GM23338 (cell line): ENCODE measurements at regions not wholly inside any gene's neighbourhood (a gene's known extent, or its start where the extent isn't known, plus 50 kb on each side); places are given as distances from the start of the nearest gene placed in this dataset.

Experiments
- ATAC-seq: fragments of 200-7000 bp; cut with Tn5 transposase; 3 replicates; pipeline ENCODE4 v1.9.1; 2020
- DNase-seq: peaks from one replicate; pipeline ENCODE4 v3.0.0-alpha.2; 2015; ENCODE audit warnings: low spot score
- H2AFZ ChIP-seq: fragments of 200-600 bp; sonication (generic); 2 replicates; pipeline ENCODE4 v1.8.0; 2016; ENCODE audit warnings: antibody characterized with exemption, mild to moderate bottlenecking, moderate library complexity
- H3F3A ChIP-seq: fragments of 200-600 bp; sonication (generic); replicated peaks from 2 replicates; pipeline ENCODE4 v1.8.0; 2017; ENCODE audit warnings: antibody characterized with exemption, mixed run types, low read depth
- H3K27ac ChIP-seq: fragments of 200-600 bp; sonication (generic); 2 replicates; pipeline ENCODE4 v1.6.1; 2016; ENCODE audit warnings: low read depth
- H3K27me3 ChIP-seq: fragments of 200-600 bp; sonication (generic); 2 replicates; pipeline ENCODE4 v1.8.0; 2016; ENCODE audit warnings: mild to moderate bottlenecking, mixed run types, moderate library complexity; ENCODE audit not compliant: insufficient read depth
- H3K36me3 ChIP-seq: fragments of 200-600 bp; sonication (generic); 2 replicates; pipeline ENCODE4 v1.8.0; 2016; ENCODE audit warnings: mild to moderate bottlenecking; ENCODE audit not compliant: insufficient read depth
- H3K4me1 ChIP-seq: fragments of 200-600 bp; sonication (generic); 2 replicates; pipeline ENCODE4 v1.8.0; 2016; ENCODE audit warnings: mild to moderate bottlenecking, moderate library complexity; ENCODE audit not compliant: insufficient read depth
- H3K4me2 ChIP-seq: fragments of 200-600 bp; sonication (generic); 2 replicates; pipeline ENCODE4 v1.7.1; 2017; ENCODE audit warnings: mixed run types
- H3K4me3 ChIP-seq: fragments of 200-600 bp; sonication (generic); 2 replicates; pipeline ENCODE4 v1.6.1; 2016; ENCODE audit warnings: mixed run types
- H3K79me2 ChIP-seq: fragments of 200-600 bp; sonication (generic); replicated peaks from 2 replicates; pipeline ENCODE4 v1.8.0; 2017; ENCODE audit warnings: mild to moderate bottlenecking; ENCODE audit not compliant: insufficient read depth
- H3K9me2 ChIP-seq: fragments of 200-600 bp; sonication (generic); 2 replicates; pipeline ENCODE4 v1.8.0; 2017; ENCODE audit not compliant: insufficient read depth
- H4K20me1 ChIP-seq: fragments of 200-600 bp; sonication (generic); replicated peaks from 2 replicates; pipeline ENCODE4 v1.8.0; 2017; ENCODE audit warnings: mild to moderate bottlenecking; ENCODE audit not compliant: insufficient read depth
- H3K27ac Mint-ChIP-seq: 2 replicates; pipeline ENCODE4 v1.8.0; 2020; ENCODE audit warnings: inconsistent platforms, mild to moderate bottlenecking, moderate library complexity, mixed read lengths
- H3K27me3 Mint-ChIP-seq: 3 replicates; pipeline ENCODE4 v1.8.0; 2022; ENCODE audit warnings: low read depth, mild to moderate bottlenecking, moderate library complexity, mixed read lengths, inconsistent platforms; ENCODE audit not compliant: insufficient read depth, poor library complexity
- H3K36me3 Mint-ChIP-seq: 3 replicates; pipeline ENCODE4 v1.8.0; 2021; ENCODE audit warnings: low read depth, mild to moderate bottlenecking, inconsistent platforms, moderate library complexity, mixed read lengths
- H3K4me1 Mint-ChIP-seq: 3 replicates; pipeline ENCODE4 v1.8.0; 2020; ENCODE audit warnings: mild to moderate bottlenecking, inconsistent platforms, mixed read lengths
- H3K4me3 Mint-ChIP-seq: 3 replicates; pipeline ENCODE4 v1.8.0; 2021; ENCODE audit warnings: moderate library complexity, mild to moderate bottlenecking, inconsistent platforms, mixed read lengths
- H3K9me3 Mint-ChIP-seq: 3 replicates; pipeline ENCODE4 v1.8.0; 2020; ENCODE audit warnings: moderate library complexity, mild to moderate bottlenecking, inconsistent platforms, mixed read lengths
- CREB1 ChIP-seq: fragments of 250-450 bp; sonication (Bioruptor Pico); IDR thresholded peaks from 2 replicates; pipeline ENCODE4 v1.5.0; 2020; ENCODE audit warnings: low read depth, mild to moderate bottlenecking, moderate library complexity
- CTCF ChIP-seq, 2 experiments: fragments of 200-600 bp in 1 of 2; sonication (generic) in 1 of 2; conservative IDR thresholded peaks; 2 replicates each; pipeline versions ENCODE4 v1.5.1 to v1.6.1; 2016 to 2017; ENCODE audit warnings: antibody characterized with exemption in 2 of 2, low read depth in 2 of 2, mild to moderate bottlenecking in 2 of 2, moderate library complexity in 1 of 2
- ETS1 ChIP-seq: IDR thresholded peaks from 2 replicates; pipeline ENCODE4 v1.6.1; 2016; ENCODE audit warnings: antibody characterized with exemption
- EZH2 ChIP-seq: fragments of 200-600 bp; sonication (generic); IDR thresholded peaks from one replicate; pipeline ENCODE4 v1.8.0; 2017; ENCODE audit warnings: antibody characterized with exemption, mild to moderate bottlenecking, low read depth; ENCODE audit not compliant: unreplicated experiment
- EZH2phosphoT487 ChIP-seq: fragments of 200-600 bp; sonication (generic); IDR thresholded peaks from one replicate; pipeline ENCODE4 v1.8.1; 2018; ENCODE audit warnings: antibody characterized with exemption; ENCODE audit not compliant: unreplicated experiment
- JUNB ChIP-seq: IDR thresholded peaks from one replicate; pipeline ENCODE4 v1.6.1; 2016; ENCODE audit warnings: antibody characterized with exemption; ENCODE audit not compliant: unreplicated experiment
- NANOG ChIP-seq: IDR thresholded peaks from 2 replicates; pipeline ENCODE4 v1.6.1; 2016; ENCODE audit warnings: antibody characterized with exemption, borderline replicate concordance
- POLR2AphosphoS5 ChIP-seq: IDR thresholded peaks from 2 replicates; pipeline ENCODE4 v1.6.1; 2016; ENCODE audit warnings: antibody characterized with exemption, low read depth
- REST ChIP-seq: IDR thresholded peaks from one replicate; pipeline ENCODE4 v1.6.1; 2018; ENCODE audit warnings: antibody characterized with exemption; ENCODE audit not compliant: unreplicated experiment
- STAT1 ChIP-seq: IDR thresholded peaks from one replicate; pipeline ENCODE4 v1.6.1; 2016; ENCODE audit warnings: antibody characterized with exemption; ENCODE audit not compliant: unreplicated experiment
- ZNF114 ChIP-seq: fragments of 250-450 bp; sonication (Bioruptor Pico); IDR thresholded peaks from 2 replicates; pipeline ENCODE4 v1.5.0; 2020; ENCODE audit warnings: mild to moderate bottlenecking, moderate library complexity
- ZNF331 ChIP-seq: fragments of 250-450 bp; sonication (Bioruptor Pico); IDR thresholded peaks from 2 replicates; pipeline ENCODE4 v1.5.0; 2020; ENCODE audit warnings: low read depth, mild to moderate bottlenecking, moderate library complexity
- ZNF462 ChIP-seq: fragments of 250-450 bp; sonication (Bioruptor Pico); IDR thresholded peaks from 2 replicates; pipeline ENCODE4 v1.5.0; 2020; ENCODE audit warnings: mild to moderate bottlenecking, moderate library complexity

- H3K4me1 Mint-ChIP-seq, result no peaks in the 10 kb centered on the region
- peaks cover 18% of the 10 kb centered on the region for H3K9me2 ChIP-seq
- DNase-seq (no peak), ATAC-seq (no peak)
- no peaks in the 10 kb centered on the region for H3K27me3 ChIP-seq
- no peaks in the 10 kb centered on the region for H3K79me2 ChIP-seq
- H3K4me2 ChIP-seq, result no peak overlapping the region
- H3K4me1 ChIP-seq, result no peaks in the 10 kb centered on the region
- no peaks in the 10 kb centered on the region for H3F3A ChIP-seq
- H3K36me3 Mint-ChIP-seq, result peaks cover 4% of the 10 kb centered on the region; the same call in 1 of the 3 replicates
- no peaks in the 10 kb centered on the region for H4K20me1 ChIP-seq
- H3K4me3 ChIP-seq, result no peak overlapping the region
- H3K27me3 Mint-ChIP-seq, result no peaks in the 10 kb centered on the region
- H3K4me3 Mint-ChIP-seq, result no peak overlapping the region
- no peak overlapping the region for H3K27ac ChIP-seq
- H3K9me3 Mint-ChIP-seq, result peaks cover 6% of the 10 kb centered on the region
- H2AFZ ChIP-seq, result no peak overlapping the region
- H3K36me3 ChIP-seq, result no peaks in the 10 kb centered on the region
- no peak for TF ChIP-seq CTCF (conservative IDR thresholded peaks at IDR 0.05; ENCODE audit: low read depth in 2 of 2)
- TF ChIP-seq JUNB, result no peak
- no peak for TF ChIP-seq STAT1
- no peak for TF ChIP-seq NANOG
- TF ChIP-seq CREB1 (CRISPR knock-in tag), result no peak
- no peak for TF ChIP-seq ZNF331 (CRISPR knock-in tag)
- TF ChIP-seq POLR2AphosphoS5, result no peak
- TF ChIP-seq ZNF114 (CRISPR knock-in tag), result no peak
- no peak for TF ChIP-seq REST
- TF ChIP-seq ETS1, result no peak
- TF ChIP-seq ZNF462 (CRISPR knock-in tag), result no peak
- no peak for TF ChIP-seq EZH2
- no peak for TF ChIP-seq EZH2phosphoT487
- no peak overlapping the region for H3K27ac Mint-ChIP-seq
Measured at GRCh38 chr2:236956641-236957040, 129.0 kb upstream of the COPS8 start.
